ENCODE measurements at regions not wholly inside any gene's neighbourhood (a gene's known extent, or its start where the extent isn't known, plus 50 kb on each side); places are given as distances from the start of the nearest gene placed in this dataset.

GRCh38 chr5:145236983-145237382 lies 598.2 kb downstream of the PRELID2 start:
- no peak for DNase-seq (ENCODE audit: low read depth)
- H3K4me3 ChIP-seq (ENCODE audit: low read depth, low read length): no peak overlapping the region
- no peak for TF ChIP-seq CTCF (IDR thresholded peaks at IDR 0.05; ENCODE audit: insufficient read depth, low read length)

GRCh38 chr5:145236127-145236526 lies 599.0 kb downstream of the PRELID2 start:
- TF ChIP-seq CTCF (IDR thresholded peaks at IDR 0.05; ENCODE audit: insufficient read depth, low read length): no peak
- DNase-seq (ENCODE audit: low read depth): peak; percentile 18
- no peak overlapping the region for H3K4me3 ChIP-seq (ENCODE audit: low read depth, low read length)

- no peak for DNase-seq (ENCODE audit: low read depth)
- TF ChIP-seq CTCF (IDR thresholded peaks at IDR 0.05; ENCODE audit: insufficient read depth, low read length): no peak
- H3K4me3 ChIP-seq (ENCODE audit: low read depth, low read length): no peak overlapping the region
Observed at GRCh38 chr5:145233461-145233860, 601.7 kb downstream of the PRELID2 start.

- no peak overlapping the region for H3K4me3 ChIP-seq (ENCODE audit: low read depth, low read length)
- DNase-seq (ENCODE audit: low read depth): no peak
- TF ChIP-seq CTCF (IDR thresholded peaks at IDR 0.05; ENCODE audit: insufficient read depth, low read length): no peak
Observed at GRCh38 chr5:145230781-145231180, 604.4 kb downstream of the PRELID2 start.

GRCh38 chr5:145228564-145228963 lies 606.6 kb downstream of the PRELID2 start:
- H3K4me3 ChIP-seq (ENCODE audit: low read depth, low read length): no peak overlapping the region
- TF ChIP-seq CTCF (IDR thresholded peaks at IDR 0.05; ENCODE audit: insufficient read depth, low read length): no peak
- no peak for DNase-seq (ENCODE audit: low read depth)

GRCh38 chr5:145227881-145228280 lies 607.3 kb downstream of the PRELID2 start:
- no peak for TF ChIP-seq CTCF (IDR thresholded peaks at IDR 0.05; ENCODE audit: insufficient read depth, low read length)
- no peak for DNase-seq (ENCODE audit: low read depth)
- H3K4me3 ChIP-seq (ENCODE audit: low read depth, low read length): no peak overlapping the region

GRCh38 chr5:145226726-145227125 lies 608.4 kb downstream of the PRELID2 start:
- no peak overlapping the region for H3K4me3 ChIP-seq (ENCODE audit: low read depth, low read length)
- TF ChIP-seq CTCF (IDR thresholded peaks at IDR 0.05; ENCODE audit: insufficient read depth, low read length): no peak
- DNase-seq (ENCODE audit: low read depth): no peak
